ENCODE measurements at regions not wholly inside any gene's neighbourhood (a gene's known extent, or its start where the extent isn't known, plus 50 kb on each side); places are given as distances from the start of the nearest gene placed in this dataset.

GRCh38 chr16:80883816-80884215 is 79.4 kb upstream of the CDYL2 start:
- H3K9me3 ChIP-seq (ENCODE audit: control insufficient read depth, low read depth, low read length) = no peaks in the 10 kb centered on the region
- H3K4me1 ChIP-seq (ENCODE audit: insufficient read depth, low read length) = no peaks in the 10 kb centered on the region
- no peak overlapping the region for H3K23ac ChIP-seq (ENCODE audit: insufficient read length, low read depth, low read length)
- H3K27me3 ChIP-seq (ENCODE audit: insufficient read depth, low read length) = no peaks in the 10 kb centered on the region
- no peak overlapping the region for H2BK5ac ChIP-seq (ENCODE audit: insufficient read length, low read length)
- Mint-ChIP-seq H3K36me3 (ENCODE audit: insufficient read depth in 1 of 3, low read depth in 3 of 3) (no peaks in the 10 kb centered on the region), H3K4me1 (no peaks in the 10 kb centered on the region), H3K27ac (no peak overlapping the region), H3K27me3 (ENCODE audit: low read depth) (peaks cover 23% of the 10 kb centered on the region), H3K4me3 (no peak overlapping the region), H3K9me3 (no peaks in the 10 kb centered on the region; a peak in 1 of 5 replicates)
- H3K9ac ChIP-seq (ENCODE audit: extremely low read depth, insufficient read length, low read length) = no peak overlapping the region
- no peak for DNase-seq
- H4K8ac ChIP-seq (replicated peaks; ENCODE audit: insufficient read length, low read depth, low read length) = no peak overlapping the region
- H3K56ac ChIP-seq (ENCODE audit: insufficient read length, low read depth, low read length) = no peak overlapping the region
- H2BK120ac ChIP-seq (ENCODE audit: low read depth, low read length, poor library complexity, severe bottlenecking) = no peak overlapping the region
- no peaks in the 10 kb centered on the region for H3K23me2 ChIP-seq (ENCODE audit: insufficient read length, low read depth, low read length, poor library complexity, severe bottlenecking)
- no peak overlapping the region for H2AK5ac ChIP-seq (ENCODE audit: insufficient read length, low read length)
- no peak overlapping the region for H2BK15ac ChIP-seq (ENCODE audit: low read depth, low read length)
- H2AFZ ChIP-seq (ENCODE audit: low read length) = no peak overlapping the region
- H3K79me2 ChIP-seq (ENCODE audit: insufficient read depth, low read length) = no peaks in the 10 kb centered on the region
- H2BK12ac ChIP-seq (ENCODE audit: insufficient read length, low read depth, low read length) = no peak overlapping the region
- no peak overlapping the region for H3T11ph ChIP-seq (ENCODE audit: low read length)
- H4K5ac ChIP-seq (ENCODE audit: insufficient read length, low read depth, low read length) = no peak overlapping the region
- TF ChIP-seq CTCF (conservative IDR thresholded peaks at IDR 0.05) = no peak
- H4K20me1 ChIP-seq (ENCODE audit: control insufficient read depth, insufficient read depth, insufficient read length) = no peaks in the 10 kb centered on the region
- no peak overlapping the region for H3K18ac ChIP-seq (ENCODE audit: insufficient read length, low read depth, low read length)
- no peak overlapping the region for H3K4ac ChIP-seq (ENCODE audit: low read depth, low read length)
- no peak overlapping the region for H3K4me2 ChIP-seq (ENCODE audit: insufficient read depth, insufficient read length, low read length)
- H2BK20ac ChIP-seq (ENCODE audit: low read depth, low read length, poor library complexity, severe bottlenecking) = no peak overlapping the region
- no peaks in the 10 kb centered on the region for H3K79me1 ChIP-seq (ENCODE audit: insufficient read depth, low read depth, low read length, poor library complexity, severe bottlenecking)
- WGBS (ENCODE audit: extremely low coverage, insufficient read length, low lambda C conversion rate) = no CpG with 5 or more reads among the region's 5 CpGs
- H4K91ac ChIP-seq (ENCODE audit: insufficient read length, low read depth, low read length) = no peak overlapping the region
- no peak overlapping the region for H3K14ac ChIP-seq (ENCODE audit: insufficient read depth, low read length)
- no peak overlapping the region for H3K27ac ChIP-seq (ENCODE audit: insufficient read length, low read depth, low read length)
